Thoracic aorta (tissue), 2 donors: ENCODE measurements at regions not wholly inside any gene's neighbourhood (a gene's known extent, or its start where the extent isn't known, plus 50 kb on each side); places are given as distances from the start of the nearest gene placed in this dataset.

ENCODE experiments used
- ATAC-seq: fragments of 150-250 bp; one replicate; pipeline ENCODE4 v1.8.0; 2017; ENCODE audit warnings: low read depth; ENCODE audit not compliant: insufficient number of reproducible peaks, low FRiP score
- DNase-seq: peaks from one replicate; pipeline ENCODE4 v3.0.0-alpha.2; 2020; ENCODE audit warnings: low spot score
- H3K27ac ChIP-seq, 2 donors: fragments of 200-600 bp; sonication (generic); 1 replicate in 1 of 2; 2 replicates in 1 of 2; pipeline ENCODE4 v1.5.1; 2016; ENCODE audit warnings: mild to moderate bottlenecking in 2 of 2, moderate library complexity in 2 of 2
- H3K27me3 ChIP-seq: fragments of 200-600 bp; sonication (generic); replicated peaks from 2 replicates; pipeline ENCODE4 v1.6.0; 2016; ENCODE audit warnings: mild to moderate bottlenecking; ENCODE audit not compliant: insufficient read depth
- H3K36me3 ChIP-seq: fragments of 200-600 bp; sonication (generic); one replicate; pipeline ENCODE4 v1.5.1; 2016
- H3K4me1 ChIP-seq, 2 donors: fragments of 200-600 bp; sonication (generic); 1 replicate in 1 of 2; 2 replicates in 1 of 2; pipeline versions ENCODE4 v1.5.1 to v1.6.0; 2016; ENCODE audit warnings: low read depth in 2 of 2, mild to moderate bottlenecking in 1 of 2; ENCODE audit not compliant: control insufficient read depth in 1 of 2
- H3K4me3 ChIP-seq: fragments of 200-600 bp; sonication (generic); 2 replicates; pipeline ENCODE4 v1.5.1; 2016; ENCODE audit warnings: mild to moderate bottlenecking
- H3K9me3 ChIP-seq: fragments of 200-600 bp; sonication (generic); 2 replicates; pipeline ENCODE4 v1.5.1; 2016
- CTCF ChIP-seq: fragments of 200-600 bp; sonication (generic); IDR thresholded peaks from one replicate; pipeline ENCODE4 v1.5.1; 2019; ENCODE audit warnings: antibody characterized with exemption

GRCh38 chr13:34249546-34250039 is 431.6 kb downstream of the RFC3 start:
- Histone ChIP-seq H3K4me1 (peaks cover 0 to 6% of the 10 kb centered on the region in 2 donors), H3K9me3 (no peaks in the 10 kb centered on the region), H3K27ac (no peak overlapping the region), H3K4me3 (no peak overlapping the region), H3K36me3 (no peaks in the 10 kb centered on the region), H3K27me3 (no peaks in the 10 kb centered on the region)
- TF ChIP-seq CTCF, result no peak
- DNase-seq (no peak), ATAC-seq (no peak)

- no peaks in the 10 kb centered on the region for H3K9me3 ChIP-seq
- no peak overlapping the region for H3K4me3 ChIP-seq
- H3K27ac ChIP-seq, result no peak overlapping the region
- no peak for TF ChIP-seq CTCF
- DNase-seq, result no peak
- peaks cover 0 to 6% of the 10 kb centered on the region in 2 donors for H3K4me1 ChIP-seq
- H3K27me3 ChIP-seq, result no peaks in the 10 kb centered on the region
- ATAC-seq, result no peak
- no peaks in the 10 kb centered on the region for H3K36me3 ChIP-seq
Measured at GRCh38 chr13:34250151-34250670, 432.3 kb downstream of the RFC3 start.

- no peak for ATAC-seq
- Histone ChIP-seq H3K4me3 (no peak overlapping the region), H3K27me3 (no peaks in the 10 kb centered on the region), H3K36me3 (no peaks in the 10 kb centered on the region), H3K4me1 (no peaks in the 10 kb centered on the region), H3K27ac (no peak overlapping the region), H3K9me3 (no peaks in the 10 kb centered on the region)
- no peak for TF ChIP-seq CTCF
- DNase-seq, result no peak
Measured at GRCh38 chr13:34254366-34254765, 436.4 kb downstream of the RFC3 start.

- ATAC-seq (no peak), DNase-seq (no peak)
- Histone ChIP-seq H3K27ac (no peak overlapping the region), H3K27me3 (no peaks in the 10 kb centered on the region), H3K9me3 (no peaks in the 10 kb centered on the region), H3K4me1 (no peaks in the 10 kb centered on the region), H3K36me3 (no peaks in the 10 kb centered on the region), H3K4me3 (no peak overlapping the region)
- TF ChIP-seq CTCF, result no peak
Measured at GRCh38 chr13:34255711-34256110, 437.8 kb downstream of the RFC3 start.

GRCh38 chr13:34256236-34256635 is 438.3 kb downstream of the RFC3 start:
- no peak for TF ChIP-seq CTCF
- DNase-seq, result no peak
- H3K36me3 ChIP-seq, result no peaks in the 10 kb centered on the region
- H3K4me1 ChIP-seq, result no peaks in the 10 kb centered on the region
- H3K27me3 ChIP-seq, result no peaks in the 10 kb centered on the region
- H3K9me3 ChIP-seq, result no peaks in the 10 kb centered on the region
- H3K4me3 ChIP-seq, result no peak overlapping the region
- no peak for ATAC-seq
- H3K27ac ChIP-seq, result no peak overlapping the region
